T1000 (cell line): ENCODE measurements at regions not wholly inside any gene's neighbourhood (a gene's known extent, or its start where the extent isn't known, plus 50 kb on each side); places are given as distances from the start of the nearest gene placed in this dataset.

Source experiments
- DNase-seq: peaks from one replicate; lab custom pipeline; 2025; ENCODE audit warnings: mixed read lengths; lab: John Stamatoyannopoulos, UW

GRCh38 chr5:67266654-67267350 is 70.2 kb upstream of the CD180 start:
- DNase-seq: no peak

GRCh38 chr5:67265951-67266350 is 69.4 kb upstream of the CD180 start:
- DNase-seq: no peak

GRCh38 chr5:67263656-67264408 is 67.2 kb upstream of the CD180 start:
- no peak for DNase-seq

- DNase-seq: no peak
Measured at GRCh38 chr5:67262956-67263355, 66.4 kb upstream of the CD180 start.

- no peak for DNase-seq
Measured at GRCh38 chr5:67262206-67262605, 65.6 kb upstream of the CD180 start.

- DNase-seq: no peak
Measured at GRCh38 chr5:67259548-67260215, 63.1 kb upstream of the CD180 start.

- DNase-seq: no peak
Measured at GRCh38 chr5:67257500-67257899, 60.9 kb upstream of the CD180 start.

GRCh38 chr5:67257077-67257476 is 60.5 kb upstream of the CD180 start:
- no peak for DNase-seq

GRCh38 chr5:67255881-67256280 is 59.3 kb upstream of the CD180 start:
- no peak for DNase-seq

GRCh38 chr5:67253911-67254310 is 57.3 kb upstream of the CD180 start:
- DNase-seq: no peak

GRCh38 chr5:67249590-67249895 is 52.9 kb upstream of the CD180 start:
- no peak for DNase-seq

GRCh38 chr5:67248703-67249589 is 52.3 kb upstream of the CD180 start:
- DNase-seq: peak; percentile 19

- DNase-seq: no peak
Measured at GRCh38 chr5:67246546-67247268, 50.1 kb upstream of the CD180 start.
